HCT116 (cell line): ENCODE measurements at regions not wholly inside any gene's neighbourhood (a gene's known extent, or its start where the extent isn't known, plus 50 kb on each side); places are given as distances from the start of the nearest gene placed in this dataset.

Experiments used
- ATAC-seq: fragments of 200-7000 bp; cut with Tn5 transposase; 2 replicates; pipeline ENCODE4 v1.9.1; 2020; ENCODE audit warnings: mild to moderate bottlenecking, moderate library complexity
- BruUV-seq: library from RNA; stranded (reverse); fragments of 400-500 nt; replicated peaks from 2 replicates; lab custom pipeline; 2021; lab: Mats Ljungman, UMichigan
- CTCF ChIA-PET: fragments of 300-600 bp; sonication (Branson Sonifier 250); formaldehyde crosslinking; loops from one replicate; lab custom pipeline; 2021; ENCODE audit warnings: antibody characterized with exemption; lab: Charles Lee
- POLR2A ChIA-PET: fragments of 300-600, 350-600 bp; sonication (Branson Sonifier 250); formaldehyde crosslinking; loops from one replicate; lab custom pipeline; 2021; ENCODE audit warnings: antibody characterized with exemption; lab: Charles Lee
- RAD21 ChIA-PET, 2 experiments: fragments of 300-600 bp; sonication (Branson Sonifier 250); formaldehyde crosslinking; loops; one replicate each; lab custom pipeline; 2023; ENCODE audit warnings: low total read pairs in 2 of 2; ENCODE audit not compliant: uncharacterized antibody in 2 of 2, unreplicated experiment in 2 of 2, low non-redundant PET in 1 of 2; lab: Charles Lee
- DNase-seq: peaks from one replicate; pipeline ENCODE4 v3.0.0-alpha.2; 2010; ENCODE audit warnings: low read depth, low spot score
- H2AFZ ChIP-seq: fragments of 200-600 bp; shearing (Covaris generic), sonication (generic); 2 replicates; pipeline ENCODE4 v1.6.1; 2017; ENCODE audit warnings: low read depth, mixed run types, mixed read lengths, antibody characterized with exemption, low read length; ENCODE audit not compliant: poor library complexity, severe bottlenecking
- H3K27ac ChIP-seq: 2 replicates; pipeline ENCODE4 v1.5.1; 2012; ENCODE audit warnings: low read depth, low read length
- H3K27me3 ChIP-seq: fragments of 200-600 bp; sonication (generic); 2 replicates; pipeline ENCODE4 v1.6.1; 2016; ENCODE audit warnings: mixed run types, low read length, mixed read lengths; ENCODE audit not compliant: insufficient read depth
- H3K36me3 ChIP-seq, 2 experiments: fragments of 200-500 bp in 1 of 2; fragments of 200-600 bp in 1 of 2; sonication (Bioruptor generic) in 1 of 2; sonication (generic) in 1 of 2; 2 replicates each; pipeline versions ENCODE4 v1.5.1 to v1.6.1; 2014 to 2016; ENCODE audit warnings: low read length in 2 of 2, inconsistent platforms in 1 of 2, mixed read lengths in 1 of 2, mixed run types in 1 of 2; ENCODE audit not compliant: insufficient read depth in 2 of 2, control insufficient read depth in 1 of 2
- H3K4me1 ChIP-seq, 2 experiments: fragments of 200-600 bp in 1 of 2; sonication (generic) in 1 of 2; 2 replicates each; pipeline versions ENCODE4 v1.5.1 to v1.6.1; 2012 to 2017; ENCODE audit warnings: low read length in 2 of 2, inconsistent platforms in 1 of 2, mild to moderate bottlenecking in 1 of 2, mixed read lengths in 1 of 2, mixed run types in 1 of 2, moderate library complexity in 1 of 2; ENCODE audit not compliant: insufficient read depth in 2 of 2, control insufficient read depth in 1 of 2
- H3K4me2 ChIP-seq: fragments of 200-600 bp; sonication (generic); 2 replicates; pipeline ENCODE4 v1.6.1; 2017; ENCODE audit warnings: mixed run types, low read length, mixed read lengths
- H3K4me3 ChIP-seq, 2 experiments: fragments of 200-600 bp in 1 of 2; sonication (generic) in 1 of 2; replicated peaks in 1 of 2; 2 replicates each; pipeline ENCODE4 v1.5.1; 2011 to 2016; ENCODE audit warnings: low read length in 2 of 2, control low read depth in 1 of 2, low read depth in 1 of 2, mild to moderate bottlenecking in 1 of 2, mixed read lengths in 1 of 2, mixed run types in 1 of 2
- H3K79me2 ChIP-seq: fragments of 200-600 bp; sonication (generic); 2 replicates; pipeline ENCODE4 v1.6.1; 2017; ENCODE audit warnings: mild to moderate bottlenecking, mixed run types, low read length, moderate library complexity, mixed read lengths; ENCODE audit not compliant: insufficient read depth
- H3K9ac ChIP-seq: fragments of 200-600 bp; sonication (generic); 2 replicates; pipeline ENCODE4 v1.6.1; 2016; ENCODE audit warnings: low read length, mixed read lengths
- H3K9me2 ChIP-seq: fragments of 200-600 bp; sonication (generic), shearing (Covaris generic); 2 replicates; pipeline ENCODE4 v1.6.1; 2017; ENCODE audit warnings: mixed run types, mild to moderate bottlenecking, moderate library complexity; ENCODE audit not compliant: insufficient read depth
- H3K9me3 ChIP-seq, 2 experiments: fragments of 200-500 bp in 1 of 2; fragments of 200-600 bp in 1 of 2; sonication (Bioruptor generic) in 1 of 2; sonication (generic) in 1 of 2; 2 replicates each; pipeline ENCODE4 v1.6.1; 2014 to 2017; ENCODE audit warnings: low read length in 2 of 2, mixed read lengths in 2 of 2, inconsistent platforms in 1 of 2, low read depth in 1 of 2, mild to moderate bottlenecking in 1 of 2, mixed run types in 1 of 2, moderate library complexity in 1 of 2; ENCODE audit not compliant: control insufficient read depth in 1 of 2, insufficient read depth in 1 of 2
- H4K20me1 ChIP-seq: fragments of 200-600 bp; sonication (generic), shearing (Covaris generic); 2 replicates; pipeline ENCODE4 v1.6.1; 2017; ENCODE audit warnings: mixed run types, mild to moderate bottlenecking, moderate library complexity; ENCODE audit not compliant: insufficient read depth
- CBX3 ChIP-seq: IDR thresholded peaks from 2 replicates; pipeline ENCODE4 v1.6.1; 2012; ENCODE audit warnings: low read depth
- EZH2 ChIP-seq: fragments of 200-600 bp; sonication (generic); IDR thresholded peaks from 2 replicates; pipeline ENCODE4 v1.6.1; 2017; ENCODE audit warnings: antibody characterized with exemption, mixed run types
- EZH2phosphoT487 ChIP-seq: fragments of 200-600 bp; IDR thresholded peaks from 2 replicates; pipeline ENCODE4 v1.6.1; 2018; ENCODE audit warnings: antibody characterized with exemption, borderline replicate concordance
- RAD21 ChIP-seq: IDR thresholded peaks from 2 replicates; pipeline ENCODE4 v1.6.1; 2012; ENCODE audit warnings: low read depth, mild to moderate bottlenecking
- SP1 ChIP-seq: IDR thresholded peaks from 2 replicates; pipeline ENCODE4 v1.6.1; 2012; ENCODE audit warnings: low read depth
- TCF7L2 ChIP-seq: IDR thresholded peaks from 2 replicates; pipeline ENCODE4 v1.7.0; 2011; ENCODE audit warnings: borderline replicate concordance, inconsistent platforms; ENCODE audit not compliant: insufficient read depth, insufficient read length; ENCODE audit errors: extremely low read depth
- YY1 ChIP-seq: IDR thresholded peaks from 2 replicates; pipeline ENCODE4 v1.6.1; 2011; ENCODE audit warnings: low read length, low read depth, moderate library complexity, mild to moderate bottlenecking; ENCODE audit not compliant: insufficient replicate concordance; ENCODE audit errors: extremely low read depth
- ZFX ChIP-seq: fragments of 450-650 bp; IDR thresholded peaks from 2 replicates; pipeline ENCODE4 v1.6.1; 2017
- intact Hi-C: fragments of 100-400 bp; cut with micrococcal nuclease; formaldehyde crosslinking; loops from 2 replicates; pipeline ENCODE4 v1.10.0; 2022

DNA sequence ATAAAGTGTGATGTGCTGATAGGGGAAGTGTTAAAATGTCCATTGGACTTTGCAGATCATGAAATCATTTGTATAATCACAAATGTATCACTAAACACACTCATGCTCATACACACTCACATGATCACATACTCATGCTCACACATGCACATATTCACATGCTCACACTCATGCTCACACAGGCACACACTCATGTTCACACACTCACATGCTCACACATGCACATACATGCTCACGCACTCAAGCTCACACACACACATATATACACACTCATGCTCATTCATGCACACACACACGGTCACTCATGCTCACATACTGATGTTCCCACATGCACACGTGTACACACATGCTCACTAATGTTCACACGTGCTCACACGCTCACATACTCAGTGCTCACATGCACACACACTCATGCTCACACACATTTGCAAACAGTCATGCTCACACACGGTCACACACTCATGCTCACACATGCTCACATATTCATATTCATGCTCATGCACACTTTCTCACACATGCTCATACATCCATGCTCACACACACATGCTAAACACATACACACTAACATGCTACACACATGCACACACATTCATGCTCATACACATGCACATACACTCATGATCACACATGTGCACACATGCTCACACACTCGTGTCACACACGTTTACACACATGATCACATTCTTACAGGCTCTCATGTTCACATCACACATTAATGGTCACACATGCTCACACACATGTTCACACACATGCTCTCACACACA, 116.7 kb upstream of the GJB6 start:
- DNase-seq (no peak), ATAC-seq (no peak)
- H3K9me3 ChIP-seq, result no peaks in the 10 kb centered on the region
- intact Hi-C loops, result no loop called here
- no peak overlapping the region for H3K4me3 ChIP-seq
- POLR2A ChIA-PET, result no interaction called here
- TF ChIP-seq EZH2 (no peak), RAD21 (no peak), SP1 (no peak), EZH2phosphoT487 (no peak), CBX3 (no peak)
- CTCF ChIA-PET, result no interaction called here
- no peaks in the 10 kb centered on the region for H3K79me2 ChIP-seq
- H2AFZ ChIP-seq, result no peak overlapping the region
- H3K27ac ChIP-seq, result no peak overlapping the region
- no peak overlapping the region for H3K4me2 ChIP-seq
- no peaks in the 10 kb centered on the region for H3K9me2 ChIP-seq
- no peaks in the 10 kb centered on the region for H3K36me3 ChIP-seq
- H4K20me1 ChIP-seq, result no peaks in the 10 kb centered on the region
- BruUV-seq, result no TSS peak
- H3K4me1 ChIP-seq, result no peaks in the 10 kb centered on the region
- RAD21 ChIA-PET, result no interaction called here
- H3K27me3 ChIP-seq, result no peaks in the 10 kb centered on the region
- no peak overlapping the region for H3K9ac ChIP-seq

DNA sequence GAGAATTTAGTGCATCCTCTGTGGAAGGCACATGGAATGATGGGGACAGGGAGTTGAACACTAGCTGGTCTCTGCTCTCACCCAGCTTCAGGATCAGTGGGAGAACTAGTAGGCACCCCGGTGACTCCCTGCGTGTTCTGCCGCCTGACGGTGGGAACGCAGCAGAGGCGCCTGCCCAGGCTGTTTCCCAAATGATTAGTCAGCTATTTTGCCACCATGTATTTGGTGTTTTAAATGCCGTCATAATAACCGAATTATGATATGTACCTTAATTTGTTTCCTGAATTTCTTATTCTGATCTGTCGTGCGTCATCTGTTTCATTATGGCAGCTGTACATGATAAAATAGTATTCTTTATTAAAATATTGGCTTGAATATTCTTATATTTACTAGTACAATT, 115.9 kb upstream of the GJB6 start:
- no peak for DNase-seq
- H3K79me2 ChIP-seq, result no peaks in the 10 kb centered on the region
- no peaks in the 10 kb centered on the region for H3K27me3 ChIP-seq
- no peak overlapping the region for H2AFZ ChIP-seq
- no peaks in the 10 kb centered on the region for H3K36me3 ChIP-seq
- H3K4me1 ChIP-seq, result no peaks in the 10 kb centered on the region
- H3K9me3 ChIP-seq, result no peaks in the 10 kb centered on the region
- no peak for TF ChIP-seq YY1
- TF ChIP-seq CBX3, result no peak
- TF ChIP-seq ZFX, result no peak
- TF ChIP-seq TCF7L2, result no peak
- TF ChIP-seq, all 23 proteins: peak for 0
- CTCF ChIA-PET, result no interaction called here
- Histone ChIP-seq H3K4me2 (no peak overlapping the region), H4K20me1 (no peaks in the 10 kb centered on the region), H3K9ac (no peak overlapping the region), H3K27ac (no peak overlapping the region), H3K4me3 (no peak overlapping the region), H3K9me2 (no peaks in the 10 kb centered on the region)
- POLR2A ChIA-PET, result no interaction called here
- RAD21 ChIA-PET, result no interaction called here
- no TSS peak for BruUV-seq
- intact Hi-C loops, result no loop called here
- ATAC-seq, result no peak
